ENCODE measurements at regions not wholly inside any gene's neighbourhood (a gene's known extent, or its start where the extent isn't known, plus 50 kb on each side); places are given as distances from the start of the nearest gene placed in this dataset.
"Not testable (repeated sequence)": the region's sequence is repeated elsewhere in the genome, so short reads cannot be mapped to it uniquely, and the experiment has no call there.

DNA sequence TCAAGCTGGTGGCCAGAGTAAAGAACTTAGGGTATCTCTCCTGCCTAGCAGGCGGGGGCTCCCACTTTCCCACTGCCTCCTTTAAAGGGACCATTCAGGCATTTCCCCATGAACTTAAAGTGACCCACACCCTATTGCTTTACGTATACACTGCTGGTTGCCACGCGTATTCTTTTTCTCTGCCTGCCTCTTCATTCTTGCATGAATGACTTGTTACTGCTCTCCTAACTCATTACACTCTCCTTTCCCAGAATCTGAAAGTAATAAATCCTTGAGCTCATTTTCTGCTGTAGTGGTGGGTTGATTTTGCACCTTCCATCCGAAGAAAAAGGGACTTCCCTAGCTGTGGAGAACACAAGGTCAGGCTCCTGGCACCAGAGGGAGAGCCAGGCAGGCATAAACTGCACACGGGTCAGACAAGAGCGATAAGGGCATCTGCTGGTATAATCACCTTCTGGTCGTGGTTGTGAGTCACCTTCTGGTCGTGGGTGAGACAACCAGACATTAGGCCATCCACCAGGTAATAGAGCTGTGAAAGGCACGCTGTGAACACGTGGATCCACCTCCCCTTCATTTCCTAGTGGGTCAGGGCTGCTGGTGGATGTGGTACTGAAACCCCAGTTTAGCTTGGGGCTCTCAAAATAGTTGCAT, 950.3 kb downstream of the SOCS6 start:
- TF ChIP-seq, protein P1, sequence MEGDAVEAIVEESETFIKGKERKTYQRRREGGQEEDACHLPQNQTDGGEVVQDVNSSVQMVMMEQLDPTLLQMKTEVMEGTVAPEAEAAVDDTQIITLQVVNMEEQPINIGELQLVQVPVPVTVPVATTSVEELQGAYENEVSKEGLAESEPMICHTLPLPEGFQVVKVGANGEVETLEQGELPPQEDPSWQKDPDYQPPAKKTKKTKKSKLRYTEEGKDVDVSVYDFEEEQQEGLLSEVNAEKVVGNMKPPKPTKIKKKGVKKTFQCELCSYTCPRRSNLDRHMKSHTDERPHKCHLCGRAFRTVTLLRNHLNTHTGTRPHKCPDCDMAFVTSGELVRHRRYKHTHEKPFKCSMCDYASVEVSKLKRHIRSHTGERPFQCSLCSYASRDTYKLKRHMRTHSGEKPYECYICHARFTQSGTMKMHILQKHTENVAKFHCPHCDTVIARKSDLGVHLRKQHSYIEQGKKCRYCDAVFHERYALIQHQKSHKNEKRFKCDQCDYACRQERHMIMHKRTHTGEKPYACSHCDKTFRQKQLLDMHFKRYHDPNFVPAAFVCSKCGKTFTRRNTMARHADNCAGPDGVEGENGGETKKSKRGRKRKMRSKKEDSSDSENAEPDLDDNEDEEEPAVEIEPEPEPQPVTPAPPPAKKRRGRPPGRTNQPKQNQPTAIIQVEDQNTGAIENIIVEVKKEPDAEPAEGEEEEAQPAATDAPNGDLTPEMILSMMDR (IDR thresholded peaks at IDR 0.05; ENCODE audit: unreplicated experiment in 3 of 3) = no peak
- Mint-ChIP-seq H3K9me3 (no peaks in the 10 kb centered on the region), H3K4me3 (no peak overlapping the region), H3K27ac (no peak overlapping the region), H3K27me3 (ENCODE audit: low read depth) (no peaks in the 10 kb centered on the region), H3K36me3 (ENCODE audit: low read depth) (no peaks in the 10 kb centered on the region), H3K4me1 (no peaks in the 10 kb centered on the region)

DNA sequence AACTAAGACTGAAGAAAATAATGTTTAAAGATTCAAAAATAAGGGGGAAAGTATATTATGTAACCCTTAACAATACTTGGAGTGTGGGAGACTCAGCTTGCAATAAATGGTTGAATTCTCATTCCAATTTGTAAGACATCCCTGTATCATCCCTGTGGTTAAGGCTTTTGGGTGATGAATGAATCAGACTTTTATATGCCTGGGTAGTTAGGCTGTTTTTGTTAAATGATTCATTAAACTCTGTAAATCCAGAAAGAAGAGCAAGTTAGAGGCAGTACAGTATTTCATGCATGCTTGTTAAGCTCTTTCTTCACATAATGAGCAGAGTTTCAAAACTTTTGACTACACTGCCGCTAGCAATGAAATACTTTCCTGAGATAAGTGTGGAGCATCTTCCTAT, 948.8 kb downstream of the SOCS6 start:
- H3K27me3 Mint-ChIP-seq (ENCODE audit: low read depth) = no peaks in the 10 kb centered on the region
- no peaks in the 10 kb centered on the region for H3K4me1 Mint-ChIP-seq
- TF ChIP-seq, protein P1 (IDR thresholded peaks at IDR 0.05; ENCODE audit: unreplicated experiment in 3 of 3) = no peak
- no peaks in the 10 kb centered on the region for H3K9me3 Mint-ChIP-seq
- H3K27ac Mint-ChIP-seq = no peak overlapping the region
- no peak overlapping the region for H3K4me3 Mint-ChIP-seq
- no peaks in the 10 kb centered on the region for H3K36me3 Mint-ChIP-seq (ENCODE audit: low read depth)

DNA sequence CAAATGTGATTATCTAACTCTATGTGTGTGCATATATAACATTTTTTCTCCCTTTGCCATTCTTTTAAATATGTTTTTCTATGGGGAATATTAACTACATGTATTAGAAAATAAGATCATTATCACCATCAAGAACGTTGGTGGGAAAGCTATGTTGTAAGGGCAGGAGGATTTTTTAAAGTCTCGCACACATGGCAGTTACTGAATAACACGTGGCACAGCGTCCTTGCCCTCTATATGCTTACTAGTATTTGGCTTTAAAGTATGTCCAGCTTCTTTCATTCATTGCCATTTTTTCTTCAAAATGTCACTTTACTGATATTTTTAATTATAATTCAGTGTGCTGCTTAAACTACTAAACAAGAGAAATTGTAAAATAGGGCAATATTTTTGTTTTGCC, 944.3 kb downstream of the SOCS6 start:
- H3K4me3 Mint-ChIP-seq = no peak overlapping the region
- no peaks in the 10 kb centered on the region for H3K4me1 Mint-ChIP-seq
- H3K36me3 Mint-ChIP-seq (ENCODE audit: low read depth) = no peaks in the 10 kb centered on the region
- no peaks in the 10 kb centered on the region for H3K27me3 Mint-ChIP-seq (ENCODE audit: low read depth)
- TF ChIP-seq, protein P1 (IDR thresholded peaks at IDR 0.05; ENCODE audit: unreplicated experiment in 3 of 3) = no peak
- no peak overlapping the region for H3K27ac Mint-ChIP-seq
- no peaks in the 10 kb centered on the region for H3K9me3 Mint-ChIP-seq

DNA sequence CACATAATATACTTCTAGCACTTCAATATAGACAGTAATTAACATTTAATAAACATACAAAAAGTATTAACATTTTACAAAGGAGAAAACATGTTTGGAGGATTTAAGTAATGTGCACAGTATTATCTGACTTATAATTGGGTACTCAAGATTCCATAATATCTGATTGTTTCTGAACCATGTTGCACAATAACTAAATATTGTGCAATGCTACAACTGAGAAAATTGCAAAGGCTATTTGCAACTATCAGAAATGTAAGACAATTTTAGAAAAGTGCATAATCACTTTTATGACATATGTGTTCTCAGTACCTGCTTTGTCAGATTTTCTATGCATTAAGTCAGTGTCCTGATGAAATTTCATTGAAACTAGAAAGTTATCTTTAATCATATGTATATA, 934.6 kb downstream of the SOCS6 start:
- H3K27me3 Mint-ChIP-seq (ENCODE audit: low read depth) = no peaks in the 10 kb centered on the region
- TF ChIP-seq, protein P1 (IDR thresholded peaks at IDR 0.05; ENCODE audit: unreplicated experiment in 3 of 3) = no peak
- H3K4me1 Mint-ChIP-seq = no peaks in the 10 kb centered on the region
- H3K4me3 Mint-ChIP-seq = no peak overlapping the region
- H3K9me3 Mint-ChIP-seq = no peaks in the 10 kb centered on the region
- no peak overlapping the region for H3K27ac Mint-ChIP-seq
- H3K36me3 Mint-ChIP-seq (ENCODE audit: low read depth) = no peaks in the 10 kb centered on the region

DNA sequence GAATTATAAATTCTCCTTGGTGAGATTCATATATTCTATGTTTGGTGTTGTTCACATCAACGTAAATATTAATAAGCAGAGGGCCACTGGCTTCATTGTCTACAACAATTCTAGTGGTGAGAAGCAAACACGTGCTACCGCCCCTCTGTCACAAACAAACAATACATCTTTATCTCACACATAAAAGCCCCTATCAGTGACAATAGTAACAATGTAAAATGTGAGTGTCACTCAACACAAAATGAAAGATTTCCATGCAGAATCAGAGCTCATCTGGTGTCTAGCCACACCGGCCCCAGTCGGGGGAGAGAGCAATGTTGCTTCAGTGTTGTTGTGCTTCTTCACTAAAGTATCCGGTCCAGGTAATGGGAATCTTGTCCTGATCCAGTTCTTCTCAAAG, 932.6 kb downstream of the SOCS6 start:
- TF ChIP-seq, protein P1 (IDR thresholded peaks at IDR 0.05; ENCODE audit: unreplicated experiment in 3 of 3) = no peak
- H3K9me3 Mint-ChIP-seq = no peaks in the 10 kb centered on the region
- H3K27ac Mint-ChIP-seq = no peak overlapping the region
- no peak overlapping the region for H3K4me3 Mint-ChIP-seq
- no peaks in the 10 kb centered on the region for H3K4me1 Mint-ChIP-seq
- H3K27me3 Mint-ChIP-seq (ENCODE audit: low read depth) = no peaks in the 10 kb centered on the region
- H3K36me3 Mint-ChIP-seq (ENCODE audit: low read depth) = no peaks in the 10 kb centered on the region

DNA sequence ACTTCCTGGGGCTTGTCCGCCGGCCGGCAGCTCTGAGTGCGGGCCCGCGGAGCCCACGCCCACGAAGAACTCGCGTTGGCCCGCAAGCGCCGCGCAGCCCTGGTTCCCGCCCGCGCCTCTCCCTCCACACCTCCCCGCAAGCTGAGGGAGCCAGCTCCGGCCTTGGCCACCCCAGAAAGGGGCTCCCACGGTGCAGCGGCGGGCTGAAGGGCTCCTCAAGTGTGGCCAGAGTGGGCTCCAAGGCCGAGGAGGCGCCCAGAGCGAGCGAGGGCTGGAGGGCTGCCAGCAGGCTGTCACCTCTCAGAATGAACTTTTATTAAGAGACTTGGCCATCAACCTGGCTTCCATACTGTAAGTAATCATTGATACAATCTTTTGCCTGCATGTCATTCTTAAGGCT, 923.9 kb downstream of the SOCS6 start:
- H3K27me3 Mint-ChIP-seq (ENCODE audit: low read depth); H3K9me3 Mint-ChIP-seq; H3K4me1 Mint-ChIP-seq; H3K36me3 Mint-ChIP-seq (ENCODE audit: low read depth); H3K4me3 Mint-ChIP-seq; H3K27ac Mint-ChIP-seq: not testable (repeated sequence)
